Liver (tissue), 8 donors: ENCODE measurements at regions not wholly inside any gene's neighbourhood (a gene's known extent, or its start where the extent isn't known, plus 50 kb on each side); places are given as distances from the start of the nearest gene placed in this dataset.

Source experiments
- DNase-seq: peaks from one replicate; pipeline ENCODE4 v3.0.0-alpha.2; 2017; ENCODE audit warnings: low spot score
- H3K27ac ChIP-seq, 2 donors: one replicate each; pipeline ENCODE4 v1.7.0; 2013; ENCODE audit warnings: inconsistent platforms in 2 of 2, low read length in 2 of 2, control low read depth in 1 of 2, low read depth in 1 of 2, mild to moderate bottlenecking in 1 of 2
- H3K27me3 ChIP-seq, 4 donors: one replicate each; pipeline versions ENCODE4 v1.6.1 to v1.7.0; 2013; ENCODE audit warnings: low read length in 3 of 4, inconsistent platforms in 1 of 4, mild to moderate bottlenecking in 1 of 4, moderate library complexity in 1 of 4; ENCODE audit not compliant: control insufficient read depth in 4 of 4, insufficient read depth in 4 of 4
- H3K36me3 ChIP-seq, 4 donors: one replicate each; pipeline versions ENCODE4 v1.6.1 to v1.7.0; 2013; ENCODE audit warnings: low read length in 3 of 4, mild to moderate bottlenecking in 3 of 4, low read depth in 1 of 4, moderate library complexity in 1 of 4; ENCODE audit not compliant: control insufficient read depth in 4 of 4, insufficient read depth in 3 of 4
- H3K4me1 ChIP-seq, 4 donors: one replicate each; pipeline versions ENCODE4 v1.6.1 to v1.7.0; 2013; ENCODE audit warnings: low read length in 3 of 4, mild to moderate bottlenecking in 3 of 4, moderate library complexity in 1 of 4; ENCODE audit not compliant: control insufficient read depth in 4 of 4, insufficient read depth in 4 of 4
- H3K4me3 ChIP-seq, 3 donors: one replicate each; pipeline versions ENCODE4 v1.6.1 to v1.7.0; 2013; ENCODE audit warnings: low read length in 3 of 3, control low read depth in 1 of 3, low read depth in 1 of 3, mild to moderate bottlenecking in 1 of 3
- H3K9ac ChIP-seq, 2 donors: one replicate each; pipeline ENCODE4 v1.7.0; 2013; ENCODE audit warnings: low read length in 2 of 2, mild to moderate bottlenecking in 2 of 2, moderate library complexity in 2 of 2, control low read depth in 1 of 2, low read depth in 1 of 2
- H3K9me3 ChIP-seq, 4 donors: one replicate each; pipeline versions ENCODE4 v1.6.1 to v1.7.0; 2013; ENCODE audit warnings: low read length in 3 of 4; ENCODE audit not compliant: control insufficient read depth in 4 of 4
- ATF3 ChIP-seq: IDR thresholded peaks from 2 replicates; pipeline ENCODE4 v1.6.1; 2016; ENCODE audit warnings: antibody characterized with exemption
- CTCF ChIP-seq: fragments of 150-350 bp; IDR thresholded peaks from 2 replicates; pipeline ENCODE4 v1.5.1; 2017; ENCODE audit warnings: improper control_type of control experiment, low read depth, low read length; ENCODE audit not compliant: missing input control
- EGR1 ChIP-seq, 2 donors: IDR thresholded peaks; 2 replicates each; pipeline ENCODE4 v1.6.1; 2016 to 2018; ENCODE audit warnings: antibody characterized with exemption in 2 of 2, low read depth in 2 of 2
- FOXA1 ChIP-seq: IDR thresholded peaks from 2 replicates; pipeline ENCODE4 v1.6.1; 2016; ENCODE audit warnings: antibody characterized with exemption
- FOXA2 ChIP-seq: IDR thresholded peaks from 2 replicates; pipeline ENCODE4 v1.6.1; 2016; ENCODE audit warnings: antibody characterized with exemption
- GABPA ChIP-seq, 2 donors: IDR thresholded peaks in 1 of 2; conservative IDR thresholded peaks in 1 of 2; 2 replicates each; pipeline ENCODE4 v1.6.1; 2016; ENCODE audit warnings: antibody characterized with exemption in 2 of 2, mild to moderate bottlenecking in 1 of 2, moderate library complexity in 1 of 2
- HNF4A ChIP-seq, 2 donors: conservative IDR thresholded peaks; 2 replicates each; pipeline ENCODE4 v1.6.1; 2016; ENCODE audit warnings: antibody characterized with exemption in 2 of 2, mild to moderate bottlenecking in 2 of 2
- HNF4G ChIP-seq: IDR thresholded peaks from 2 replicates; pipeline ENCODE4 v1.6.1; 2016; ENCODE audit warnings: antibody characterized with exemption
- MAX ChIP-seq: IDR thresholded peaks from 2 replicates; pipeline ENCODE4 v1.6.1; 2016; ENCODE audit warnings: antibody characterized with exemption
- NR2F2 ChIP-seq: IDR thresholded peaks from 2 replicates; pipeline ENCODE4 v1.6.1; 2016; ENCODE audit warnings: antibody characterized with exemption
- RAD21 ChIP-seq, 2 donors: IDR thresholded peaks; 2 replicates each; pipeline ENCODE4 v1.6.1; 2016; ENCODE audit warnings: antibody characterized with exemption in 2 of 2, mild to moderate bottlenecking in 2 of 2
- RXRA ChIP-seq, 2 donors: IDR thresholded peaks; 2 replicates each; pipeline ENCODE4 v1.6.1; 2017 to 2018; ENCODE audit warnings: antibody characterized with exemption in 2 of 2, mild to moderate bottlenecking in 1 of 2
- SP1 ChIP-seq: IDR thresholded peaks from 2 replicates; pipeline ENCODE4 v1.6.1; 2018; ENCODE audit warnings: antibody characterized with exemption, mild to moderate bottlenecking
- YY1 ChIP-seq: IDR thresholded peaks from 2 replicates; pipeline ENCODE4 v1.6.1; 2016; ENCODE audit warnings: antibody characterized with exemption, mild to moderate bottlenecking
- ZBTB33 ChIP-seq: IDR thresholded peaks from 2 replicates; pipeline ENCODE4 v1.6.1; 2016; ENCODE audit warnings: antibody characterized with exemption
- WGBS: extraction: QIAGEN DNeasy Blood & Tissue Kit; methylation state at CpG from one replicate; pipeline ENCODE4 v1.1.7; 2013; 5-methylcytosine and 5-hydroxymethylcytosine counted together
- donor health status: healthy.
- donor health status: healthy.
- donor health status: healthy.
- donor health status: healthy.
- donor health status: healthy.

- Histone ChIP-seq H3K27ac (no peak overlapping the region), H3K27me3 (no peaks in the 10 kb centered on the region), H3K36me3 (no peaks in the 10 kb centered on the region), H3K4me1 (no peaks in the 10 kb centered on the region), H3K9ac (no peak overlapping the region), H3K4me3 (no peak overlapping the region), H3K9me3 (no peaks in the 10 kb centered on the region)
- DNase-seq, result no peak
- WGBS, result 70% methylated on average over 5 of the region's 5 CpGs
- TF ChIP-seq ATF3 (no peak), YY1 (no peak), HNF4A (conservative IDR thresholded peaks at IDR 0.05) (no peak)
These were observed 633.4 kb upstream of the SYNCRIP start for GRCh38 chr6:86276056-86276455.

- Histone ChIP-seq H3K9ac (no peak overlapping the region), H3K36me3 (no peaks in the 10 kb centered on the region), H3K4me3 (no peak overlapping the region), H3K4me1 (no peaks in the 10 kb centered on the region), H3K9me3 (no peaks in the 10 kb centered on the region), H3K27me3 (no peaks in the 10 kb centered on the region), H3K27ac (no peak overlapping the region)
- DNase-seq, result no peak
- TF ChIP-seq RAD21 (IDR thresholded peaks at IDR 0.05) (no peak), ZBTB33 (no peak), SP1 (no peak), GABPA (IDR thresholded peaks at IDR 0.05 in 1 of 2, conservative IDR thresholded peaks at IDR 0.05 in 1 of 2) (no peak), EGR1 (IDR thresholded peaks at IDR 0.05; ENCODE audit: low read depth in 2 of 2) (no peak), ATF3 (no peak), HNF4G (no peak), RXRA (IDR thresholded peaks at IDR 0.05) (no peak), YY1 (no peak), FOXA1 (no peak), FOXA2 (no peak), CTCF (no peak), HNF4A (conservative IDR thresholded peaks at IDR 0.05) (no peak), NR2F2 (no peak), MAX (no peak)
- WGBS, result 65% methylated on average over 2 of the region's 2 CpGs
These were observed 631.2 kb upstream of the SYNCRIP start for GRCh38 chr6:86273936-86274335.
